Astrocyte of the hippocampus (primary cell): ENCODE measurements at regions not wholly inside any gene's neighbourhood (a gene's known extent, or its start where the extent isn't known, plus 50 kb on each side); places are given as distances from the start of the nearest gene placed in this dataset.

Source experiments
- DNase-seq: peaks from one replicate; pipeline ENCODE4 v3.0.0; 2011; ENCODE audit warnings: low read depth, low spot score

GRCh38 chr4:114177628-114178027 is 198.2 kb upstream of the ARSJ start:
- DNase-seq = no peak

- peak; percentile 27 for DNase-seq
These were observed 198.9 kb upstream of the ARSJ start for GRCh38 chr4:114178392-114178791.

- peak; percentile 91 for DNase-seq
These were observed 201.0 kb upstream of the ARSJ start for GRCh38 chr4:114180481-114180880.

DNA sequence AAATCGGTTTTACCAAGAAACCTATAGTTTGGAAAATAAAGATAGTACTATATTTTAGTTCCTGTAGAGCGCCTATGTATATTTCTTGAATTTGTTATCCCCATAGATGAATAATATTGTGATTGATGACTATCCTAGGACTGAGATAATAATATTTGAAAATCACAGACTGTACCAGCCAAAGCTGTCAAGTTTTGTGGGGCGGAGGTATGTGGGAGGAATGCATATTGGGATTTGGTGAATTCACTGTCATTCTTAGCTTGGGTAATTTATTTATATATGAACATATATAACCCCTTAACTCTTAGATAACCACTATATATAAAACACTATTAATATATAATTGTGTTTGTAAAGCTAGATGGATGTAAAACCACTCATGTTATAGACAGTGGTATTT is 205.5 kb upstream of the ARSJ start:
- no peak for DNase-seq

DNA sequence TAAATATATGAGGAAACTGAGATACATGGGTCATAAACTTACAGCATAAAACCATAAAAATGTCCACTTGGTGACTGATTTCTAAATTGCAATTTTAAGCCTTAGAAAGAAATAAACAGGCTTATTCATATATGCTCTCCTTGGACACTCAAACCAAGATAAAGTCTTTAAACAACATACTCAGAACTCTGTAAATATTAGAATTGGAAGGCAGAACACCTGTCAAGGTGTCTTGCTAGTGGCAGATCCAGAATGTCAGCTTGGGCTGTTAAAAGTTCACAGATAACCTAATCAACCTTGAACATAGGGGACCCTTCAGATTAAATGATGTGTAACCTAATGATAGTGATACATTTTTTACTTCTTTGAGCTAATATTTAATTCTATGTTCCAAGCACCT is 208.1 kb upstream of the ARSJ start:
- DNase-seq = no peak

- DNase-seq = no peak
These were observed 212.0 kb upstream of the ARSJ start for GRCh38 chr4:114191496-114191895.

DNA sequence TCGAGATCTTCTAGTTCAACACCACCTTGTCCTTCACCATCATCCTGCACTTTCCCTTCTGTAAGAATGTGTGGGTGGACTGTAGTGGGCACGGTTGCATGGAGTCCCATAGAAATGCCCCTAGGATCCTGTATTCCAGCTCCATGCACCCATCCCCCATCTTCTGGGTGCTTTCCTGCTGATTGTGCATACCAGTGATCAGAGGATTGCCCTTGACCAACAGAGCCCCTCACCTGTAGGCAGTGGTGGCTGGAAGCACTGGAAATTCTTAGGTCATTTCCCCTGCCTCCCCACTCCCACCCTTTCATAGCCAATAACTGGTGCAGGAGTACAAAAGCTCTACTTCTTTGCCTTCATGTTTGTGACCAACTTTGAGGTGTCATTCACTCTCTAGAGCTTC is 213.4 kb upstream of the ARSJ start:
- DNase-seq = no peak

DNA sequence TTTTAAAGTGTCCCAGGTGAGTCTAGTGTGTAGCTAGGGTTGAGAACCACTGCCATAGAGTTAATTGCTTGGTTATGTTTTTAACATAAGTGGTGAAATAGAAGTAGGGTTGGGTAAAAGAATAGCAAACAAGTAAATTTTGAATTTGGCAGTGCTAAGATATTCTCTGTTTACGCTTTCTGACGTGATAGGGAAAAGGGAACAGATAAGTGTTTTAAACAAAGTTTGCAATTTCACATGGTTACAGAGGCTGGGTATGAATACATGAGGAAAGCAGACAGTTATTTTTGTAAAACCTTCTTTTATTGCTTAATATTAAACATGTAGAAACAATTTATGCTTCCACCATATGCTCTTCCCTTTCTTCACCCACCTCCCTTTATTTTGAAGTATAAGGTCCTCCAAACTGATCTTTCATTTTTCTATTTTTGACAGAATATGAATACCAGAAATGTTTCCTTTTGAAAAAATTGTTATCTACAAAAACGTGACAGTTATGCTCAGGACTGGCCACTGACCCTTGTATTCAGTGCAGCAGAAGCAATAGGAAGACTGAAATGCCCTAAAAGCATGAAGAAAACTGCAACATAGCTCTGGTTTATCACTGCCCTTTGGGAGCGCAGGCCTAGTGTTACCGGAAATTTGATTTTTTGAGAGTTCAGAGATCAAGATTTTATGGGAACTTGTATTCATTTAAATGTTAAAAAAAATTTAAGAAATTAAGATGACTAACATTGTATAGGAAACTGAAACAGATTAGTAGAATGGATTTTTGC is 214.4 kb upstream of the ARSJ start:
- DNase-seq = no peak

DNA sequence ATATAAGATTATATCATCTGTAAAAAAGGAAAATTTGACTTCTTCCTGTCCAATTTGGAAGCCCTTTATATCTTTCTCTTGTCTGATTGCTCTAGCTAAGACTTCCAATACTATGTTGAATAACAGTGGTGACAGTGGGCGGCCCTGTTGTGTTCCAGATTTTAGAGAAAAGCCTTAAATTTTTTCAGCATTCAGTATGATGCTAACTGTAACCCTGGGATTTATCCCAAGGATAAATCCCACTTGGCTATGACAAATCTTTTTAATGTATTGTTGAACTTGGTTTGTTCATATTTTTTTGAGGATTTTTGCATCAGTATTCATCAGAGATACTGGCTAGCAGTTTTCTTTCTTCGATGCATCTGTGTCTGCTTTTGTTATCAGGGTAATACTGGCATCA is 217.2 kb upstream of the ARSJ start:
- DNase-seq = no peak

DNA sequence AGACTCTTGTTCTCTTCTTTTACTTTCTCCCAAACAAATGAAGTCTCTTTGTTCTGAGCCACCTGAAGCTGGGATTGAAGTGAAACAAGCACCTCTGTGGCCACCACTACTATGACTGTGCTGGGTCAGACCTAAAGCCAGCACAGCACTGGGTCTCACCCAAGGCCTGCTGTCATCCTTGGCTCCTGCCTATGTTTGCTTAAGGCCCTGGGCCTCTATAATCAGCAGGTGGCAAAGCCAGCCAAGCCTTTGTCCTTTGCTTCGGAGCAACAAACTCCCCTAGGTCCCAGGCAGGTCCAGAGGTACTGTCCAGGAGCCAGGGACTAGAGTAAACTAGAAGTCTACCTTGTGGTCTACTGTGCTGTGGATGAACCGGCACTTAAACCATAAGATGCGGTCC is 220.6 kb upstream of the ARSJ start:
- DNase-seq = no peak

GRCh38 chr4:114205261-114205660 is 225.8 kb upstream of the ARSJ start:
- DNase-seq = no peak

DNA sequence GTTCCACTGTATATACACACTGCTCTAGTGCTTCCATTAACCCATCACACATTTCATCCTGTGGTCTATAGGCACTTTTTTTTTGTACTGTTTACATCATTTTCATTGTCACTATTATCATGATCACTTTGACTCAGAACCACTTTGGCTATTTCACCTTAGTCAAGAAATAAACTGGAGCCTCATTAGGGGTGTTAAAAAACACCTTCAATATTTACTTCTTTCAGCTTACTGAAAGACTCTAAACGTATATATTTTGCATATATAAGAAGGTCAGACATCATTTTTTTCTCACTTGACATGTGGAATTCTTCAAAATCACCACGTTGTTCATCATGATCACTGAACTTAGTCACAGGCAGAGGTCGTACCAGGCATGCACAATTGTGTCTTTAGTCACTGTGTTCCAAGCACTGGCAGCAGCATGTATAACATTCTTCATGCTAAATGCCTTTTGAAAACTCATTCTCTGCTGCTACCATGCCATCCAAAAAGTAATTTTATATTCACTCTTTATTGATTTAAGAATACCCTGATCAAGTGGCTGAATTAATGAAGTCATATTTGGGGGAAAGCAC is 229.2 kb upstream of the ARSJ start:
- DNase-seq = peak; percentile 38

DNA sequence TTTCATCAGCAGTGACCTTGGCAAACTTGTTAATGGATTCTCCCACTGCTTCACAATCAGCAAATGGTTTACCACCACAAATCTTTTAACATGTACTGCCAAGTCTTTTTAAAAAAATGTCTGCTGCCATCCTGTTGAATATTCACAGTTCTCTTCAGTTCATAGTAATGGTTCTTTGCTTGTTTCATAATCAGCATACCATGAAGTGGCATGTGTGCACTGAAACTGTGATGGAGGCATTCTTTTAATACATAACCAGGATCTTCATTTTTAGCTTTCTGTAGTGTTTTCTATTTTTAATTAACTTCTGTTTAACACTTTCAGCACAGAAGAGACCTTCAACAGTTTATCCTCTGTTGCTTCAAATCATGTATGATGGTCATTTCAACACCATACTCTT is 230.1 kb upstream of the ARSJ start:
- no peak for DNase-seq

- no peak for DNase-seq
These were observed 232.1 kb upstream of the ARSJ start for GRCh38 chr4:114211556-114211955.

- no peak for DNase-seq
These were observed 237.8 kb upstream of the ARSJ start for GRCh38 chr4:114217150-114217817.

- DNase-seq = no peak
These were observed 244.1 kb upstream of the ARSJ start for GRCh38 chr4:114223580-114223979.

GRCh38 chr4:114225436-114225835 is 246.0 kb upstream of the ARSJ start:
- DNase-seq = no peak

- no peak for DNase-seq
These were observed 246.7 kb upstream of the ARSJ start for GRCh38 chr4:114226179-114226578.

GRCh38 chr4:114226968-114227760 is 247.7 kb upstream of the ARSJ start:
- DNase-seq = peak; percentile 20

DNA sequence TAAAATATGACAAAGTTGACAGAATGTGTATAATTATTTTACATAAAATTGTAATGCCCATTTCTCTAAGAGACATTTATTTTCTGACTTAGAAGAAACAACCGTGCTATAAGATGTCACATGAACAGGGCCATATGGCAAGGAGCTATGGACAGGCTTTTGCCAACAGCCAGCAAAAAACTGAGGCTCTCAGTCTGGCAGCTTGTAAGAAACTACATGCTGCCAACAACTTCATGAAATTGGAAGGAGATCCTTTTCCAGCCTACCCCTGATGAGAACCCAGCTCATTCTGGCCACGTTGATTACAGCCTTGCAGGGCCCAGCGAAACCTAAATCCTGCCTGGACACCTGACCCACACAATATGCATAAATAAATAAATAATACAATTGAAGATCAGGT is 250.3 kb upstream of the ARSJ start:
- no peak for DNase-seq

- DNase-seq = no peak
These were observed 256.8 kb upstream of the ARSJ start for GRCh38 chr4:114236171-114236769.

DNA sequence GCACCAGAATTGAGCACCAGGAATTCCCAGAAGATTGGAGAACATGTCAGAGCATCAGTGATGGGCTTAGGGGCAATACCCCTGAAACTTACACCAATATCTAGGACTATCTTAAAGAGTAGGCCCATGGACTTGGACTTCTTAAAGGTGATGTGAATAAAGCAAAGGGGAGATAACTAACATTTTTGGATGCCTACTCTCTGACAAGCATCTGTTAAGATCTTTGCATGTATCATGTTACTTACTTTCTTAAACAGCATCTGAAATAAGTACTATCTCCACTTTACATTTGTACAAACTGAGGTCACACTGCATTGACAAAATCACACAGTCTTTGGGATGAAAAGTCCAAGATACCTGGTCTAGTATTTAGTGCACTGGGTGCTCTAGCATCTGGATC is 258.6 kb upstream of the ARSJ start:
- no peak for DNase-seq
